Brain microvascular endothelial cell (primary cell): ENCODE measurements at regions not wholly inside any gene's neighbourhood (a gene's known extent, or its start where the extent isn't known, plus 50 kb on each side); places are given as distances from the start of the nearest gene placed in this dataset.

ENCODE experiments used
- DNase-seq: peaks from one replicate; pipeline ENCODE4 v3.0.0-alpha.2; 2020
- H3K27ac ChIP-seq: fragments of 250-450 bp; sonication (Bioruptor Pico); 2 replicates; pipeline ENCODE4 v1.5.1; 2020; ENCODE audit warnings: mild to moderate bottlenecking, moderate library complexity
- H3K27me3 ChIP-seq: fragments of 250-450 bp; sonication (Bioruptor Pico); replicated peaks from 2 replicates; pipeline ENCODE4 v1.5.1; 2020; ENCODE audit warnings: mild to moderate bottlenecking
- H3K36me3 ChIP-seq: fragments of 250-450 bp; sonication (Bioruptor Pico); replicated peaks from 2 replicates; pipeline ENCODE4 v1.5.1; 2020; ENCODE audit warnings: mild to moderate bottlenecking
- H3K4me3 ChIP-seq: 2 replicates; pipeline ENCODE4 v1.5.1; 2011; ENCODE audit warnings: low read depth, mild to moderate bottlenecking, control low read depth, low read length, moderate library complexity
- CTCF ChIP-seq: IDR thresholded peaks from 2 replicates; pipeline ENCODE4 v1.5.1; 2011; ENCODE audit warnings: low read depth, mild to moderate bottlenecking, moderate library complexity, low read length, control low read depth, inconsistent platforms; ENCODE audit errors: missing control alignments
- in situ Hi-C: cut with HindIII; loops from 2 replicates; pipeline ENCODE4 v1.10.0; 2017; ENCODE audit warnings: low sequenced_read_pairs, low pct_ligation_motif_present

- TF ChIP-seq CTCF, result no peak
- no peaks in the 10 kb centered on the region for H3K27me3 ChIP-seq
- in situ Hi-C loops, result no loop called here
These were observed 1063.6 kb downstream of the TBC1D22A start for GRCh38 chr22:47826016-47826415.

GRCh38 chr22:47822422-47822821, 1060.0 kb downstream of the TBC1D22A start:
- TF ChIP-seq CTCF, result no peak
- DNase-seq, result no peak
- no peaks in the 10 kb centered on the region for H3K27me3 ChIP-seq
- in situ Hi-C loops, result no loop called here
- H3K27ac ChIP-seq, result no peak overlapping the region
- no peak overlapping the region for H3K4me3 ChIP-seq
- H3K36me3 ChIP-seq, result no peaks in the 10 kb centered on the region

More at GRCh38 chr22:47826016-47826415, 1063.6 kb downstream of the TBC1D22A start:
- Histone ChIP-seq H3K36me3 (no peaks in the 10 kb centered on the region), H3K27ac (no peak overlapping the region), H3K4me3 (no peak overlapping the region)
- DNase-seq, result no peak

GRCh38 chr22:47818496-47818895, 1056.0 kb downstream of the TBC1D22A start:
- no peak overlapping the region for H3K4me3 ChIP-seq
- H3K27me3 ChIP-seq, result no peaks in the 10 kb centered on the region
- TF ChIP-seq CTCF, result no peak
- H3K27ac ChIP-seq, result no peak overlapping the region
- in situ Hi-C loops, result no loop called here
- no peaks in the 10 kb centered on the region for H3K36me3 ChIP-seq
- DNase-seq, result no peak

GRCh38 chr22:47817380-47817779, 1054.9 kb downstream of the TBC1D22A start:
- no peaks in the 10 kb centered on the region for H3K36me3 ChIP-seq
- no peak for DNase-seq
- TF ChIP-seq CTCF, result no peak
- no peak overlapping the region for H3K4me3 ChIP-seq
- no peaks in the 10 kb centered on the region for H3K27me3 ChIP-seq
- H3K27ac ChIP-seq, result no peak overlapping the region
- in situ Hi-C loops, result no loop called here

- Histone ChIP-seq H3K4me3 (no peak overlapping the region), H3K27me3 (no peaks in the 10 kb centered on the region), H3K36me3 (no peaks in the 10 kb centered on the region), H3K27ac (no peak overlapping the region)
- DNase-seq, result no peak
- TF ChIP-seq CTCF, result no peak
- in situ Hi-C loops, result no loop called here
These were observed 1054.4 kb downstream of the TBC1D22A start for GRCh38 chr22:47816863-47817210.

GRCh38 chr22:47816121-47816862, 1053.8 kb downstream of the TBC1D22A start:
- H3K4me3 ChIP-seq, result no peak overlapping the region
- no peaks in the 10 kb centered on the region for H3K27me3 ChIP-seq
- in situ Hi-C loops, result no loop called here
- no peaks in the 10 kb centered on the region for H3K36me3 ChIP-seq
- no peak overlapping the region for H3K27ac ChIP-seq
- TF ChIP-seq CTCF, result no peak
- DNase-seq, result no peak
